ENCODE measurements at regions not wholly inside any gene's neighbourhood (a gene's known extent, or its start where the extent isn't known, plus 50 kb on each side); places are given as distances from the start of the nearest gene placed in this dataset.

DNA sequence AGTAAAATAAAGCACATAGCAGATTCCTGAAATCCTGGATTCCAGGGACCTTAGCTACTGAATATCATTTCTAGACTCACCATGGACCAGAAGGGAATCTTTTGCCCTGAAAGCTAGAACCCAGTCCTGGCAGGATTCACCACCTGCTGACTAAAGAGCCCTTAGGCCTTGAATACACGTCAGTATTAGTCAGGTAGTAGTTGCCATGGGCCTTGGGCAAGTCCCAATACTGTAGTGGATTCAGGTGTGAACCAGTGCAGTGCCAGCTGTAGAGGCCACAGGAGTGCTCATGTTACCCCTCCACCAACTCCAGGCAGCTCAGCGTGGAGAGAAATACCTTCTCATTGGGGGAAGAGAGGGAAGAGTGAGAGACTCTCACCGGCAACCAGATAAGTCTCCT is 64.1 kb upstream of the UBQLN2 start:
- TF ChIP-seq, protein P1, sequence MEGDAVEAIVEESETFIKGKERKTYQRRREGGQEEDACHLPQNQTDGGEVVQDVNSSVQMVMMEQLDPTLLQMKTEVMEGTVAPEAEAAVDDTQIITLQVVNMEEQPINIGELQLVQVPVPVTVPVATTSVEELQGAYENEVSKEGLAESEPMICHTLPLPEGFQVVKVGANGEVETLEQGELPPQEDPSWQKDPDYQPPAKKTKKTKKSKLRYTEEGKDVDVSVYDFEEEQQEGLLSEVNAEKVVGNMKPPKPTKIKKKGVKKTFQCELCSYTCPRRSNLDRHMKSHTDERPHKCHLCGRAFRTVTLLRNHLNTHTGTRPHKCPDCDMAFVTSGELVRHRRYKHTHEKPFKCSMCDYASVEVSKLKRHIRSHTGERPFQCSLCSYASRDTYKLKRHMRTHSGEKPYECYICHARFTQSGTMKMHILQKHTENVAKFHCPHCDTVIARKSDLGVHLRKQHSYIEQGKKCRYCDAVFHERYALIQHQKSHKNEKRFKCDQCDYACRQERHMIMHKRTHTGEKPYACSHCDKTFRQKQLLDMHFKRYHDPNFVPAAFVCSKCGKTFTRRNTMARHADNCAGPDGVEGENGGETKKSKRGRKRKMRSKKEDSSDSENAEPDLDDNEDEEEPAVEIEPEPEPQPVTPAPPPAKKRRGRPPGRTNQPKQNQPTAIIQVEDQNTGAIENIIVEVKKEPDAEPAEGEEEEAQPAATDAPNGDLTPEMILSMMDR (IDR thresholded peaks at IDR 0.05 in 8 of 11, conservative IDR thresholded peaks at IDR 0.05 in 3 of 11) = no peak
- TF ChIP-seq POLR2AphosphoS5 (IDR thresholded peaks at IDR 0.05) (no peak), POLR2A (IDR thresholded peaks at IDR 0.05) (no peak)

All from spleen (tissue), 7 donors.